ENCODE measurements at regions not wholly inside any gene's neighbourhood (a gene's known extent, or its start where the extent isn't known, plus 50 kb on each side); places are given as distances from the start of the nearest gene placed in this dataset.

DNA sequence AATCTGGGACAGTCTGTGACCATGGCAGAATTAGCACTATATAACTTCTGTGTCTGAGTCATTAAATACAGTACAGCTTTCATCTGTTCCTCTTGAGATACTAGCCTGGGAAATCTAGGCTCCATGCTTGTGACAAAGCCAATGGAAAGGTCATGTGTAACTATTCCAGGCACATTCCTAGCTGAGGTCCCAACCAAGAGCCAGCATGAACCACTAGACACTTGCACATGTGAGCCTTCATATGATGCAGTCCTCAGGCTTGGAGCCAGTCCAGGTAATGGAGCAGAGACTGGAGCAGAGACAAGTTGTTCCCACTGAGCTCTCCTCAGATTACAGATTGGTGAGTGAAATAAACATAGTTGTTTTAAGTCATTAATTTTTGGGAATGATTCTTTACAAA is 412.4 kb upstream of the ZNF462 start:
- DNase-seq (ENCODE audit: low spot score) = no peak
- no peak overlapping the region for H3K27ac ChIP-seq
- ChIA-PET CTCF (interaction anchor here (1.1 kb wide), 1 partner anchor 18 kb away, joined by 3 read pairs; no protein-coding TSS in a partner anchor), POLR2A (ENCODE audit: low non-redundant PET) (no interaction called here)
- TF ChIP-seq, protein P1, sequence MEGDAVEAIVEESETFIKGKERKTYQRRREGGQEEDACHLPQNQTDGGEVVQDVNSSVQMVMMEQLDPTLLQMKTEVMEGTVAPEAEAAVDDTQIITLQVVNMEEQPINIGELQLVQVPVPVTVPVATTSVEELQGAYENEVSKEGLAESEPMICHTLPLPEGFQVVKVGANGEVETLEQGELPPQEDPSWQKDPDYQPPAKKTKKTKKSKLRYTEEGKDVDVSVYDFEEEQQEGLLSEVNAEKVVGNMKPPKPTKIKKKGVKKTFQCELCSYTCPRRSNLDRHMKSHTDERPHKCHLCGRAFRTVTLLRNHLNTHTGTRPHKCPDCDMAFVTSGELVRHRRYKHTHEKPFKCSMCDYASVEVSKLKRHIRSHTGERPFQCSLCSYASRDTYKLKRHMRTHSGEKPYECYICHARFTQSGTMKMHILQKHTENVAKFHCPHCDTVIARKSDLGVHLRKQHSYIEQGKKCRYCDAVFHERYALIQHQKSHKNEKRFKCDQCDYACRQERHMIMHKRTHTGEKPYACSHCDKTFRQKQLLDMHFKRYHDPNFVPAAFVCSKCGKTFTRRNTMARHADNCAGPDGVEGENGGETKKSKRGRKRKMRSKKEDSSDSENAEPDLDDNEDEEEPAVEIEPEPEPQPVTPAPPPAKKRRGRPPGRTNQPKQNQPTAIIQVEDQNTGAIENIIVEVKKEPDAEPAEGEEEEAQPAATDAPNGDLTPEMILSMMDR (conservative IDR thresholded peaks at IDR 0.05; ENCODE audit: low read depth) = no peak

DNA sequence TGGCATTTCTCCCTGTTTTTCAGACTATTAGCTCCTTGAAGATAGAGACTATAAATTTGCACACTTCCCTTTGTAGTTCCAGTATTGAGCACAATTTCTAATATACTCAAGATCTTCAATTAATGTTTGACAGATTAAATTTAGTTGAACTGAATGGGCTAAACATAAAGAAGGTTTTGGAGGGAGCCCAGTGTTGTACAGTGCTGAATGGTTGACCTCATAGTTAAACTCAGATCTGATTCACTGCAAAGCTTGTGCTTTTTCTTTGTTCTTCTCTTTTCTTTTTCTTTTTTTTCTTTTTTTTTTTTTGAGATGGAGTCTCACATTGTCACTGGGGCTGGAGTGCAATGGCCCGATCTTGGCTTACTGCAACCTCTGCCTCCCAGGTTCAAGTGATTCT is 411.7 kb upstream of the ZNF462 start:
- ChIA-PET CTCF (interaction anchor here (0.6 to 1.1 kb wide), 2 partner anchors 17 to 314 kb away, joined by 3 read pairs; no protein-coding TSS in a partner anchor), POLR2A (ENCODE audit: low non-redundant PET) (no interaction called here)

DNA sequence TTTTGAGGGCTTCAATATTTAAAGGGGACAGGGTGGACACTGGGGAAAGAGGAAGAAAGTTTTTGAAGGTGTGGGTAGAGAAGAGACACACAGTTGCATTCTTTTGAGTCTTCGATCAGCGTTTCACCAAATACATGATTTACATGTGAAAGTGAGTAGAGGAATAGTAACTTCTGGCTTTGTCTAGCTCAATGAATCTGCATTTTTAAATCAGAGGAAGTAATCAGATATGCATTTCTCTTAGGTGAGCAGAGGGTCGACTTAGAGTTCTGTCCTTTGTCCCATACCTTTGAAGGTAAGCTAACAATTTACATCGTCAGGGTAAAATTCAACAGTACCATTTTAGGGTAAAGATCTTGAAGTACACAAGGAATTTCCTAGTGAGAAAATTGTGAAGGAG is 406.4 kb upstream of the ZNF462 start:
- TF ChIP-seq, protein P1 (conservative IDR thresholded peaks at IDR 0.05; ENCODE audit: low read depth) = no peak
- ChIA-PET POLR2A (ENCODE audit: low non-redundant PET) (no interaction called here), CTCF (no interaction called here)
- no peak overlapping the region for H3K27ac ChIP-seq
- no peak for DNase-seq (ENCODE audit: low spot score)

More for the DNA sequence above, 411.7 kb upstream of the ZNF462 start:
- no peak for DNase-seq (ENCODE audit: low spot score)
- no peak overlapping the region for H3K27ac ChIP-seq
- TF ChIP-seq, protein P1 (conservative IDR thresholded peaks at IDR 0.05; ENCODE audit: low read depth) = no peak

DNA sequence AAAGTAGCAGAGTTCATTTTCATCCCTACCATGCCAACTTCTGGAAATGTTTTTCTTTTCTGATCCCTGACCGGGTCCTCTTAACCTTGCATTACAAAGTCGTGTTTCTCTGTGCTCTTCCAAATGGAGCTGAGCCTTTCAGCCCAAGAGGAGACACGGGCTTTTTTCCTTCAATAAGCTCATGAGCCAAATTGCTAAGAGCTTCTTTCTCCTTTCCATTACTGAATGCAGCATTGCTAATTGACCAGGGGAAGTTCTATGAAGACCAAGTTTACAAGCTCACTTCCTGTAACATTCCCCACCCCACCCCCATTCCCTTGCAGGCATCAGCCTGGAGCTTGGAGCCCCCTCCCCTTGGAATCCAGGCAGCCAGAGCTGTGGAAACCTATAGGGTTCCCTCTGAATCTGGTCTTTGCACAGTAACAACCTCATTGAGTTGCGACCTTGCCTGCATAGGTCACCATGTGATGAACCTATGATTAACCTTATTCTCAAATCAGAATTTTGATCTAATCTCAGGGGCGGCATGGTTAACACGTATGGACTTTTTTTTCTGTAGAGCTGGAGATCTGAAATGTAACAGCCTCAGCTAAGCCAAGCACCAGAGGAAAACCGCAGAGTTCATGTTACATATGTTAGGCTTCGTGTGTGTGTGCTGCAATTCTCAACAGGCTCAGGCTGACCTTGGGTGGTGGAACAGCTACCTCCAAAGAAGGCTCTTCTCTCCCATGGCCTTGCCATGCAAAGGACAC is 395.7 kb upstream of the ZNF462 start:
- POLR2A ChIA-PET (ENCODE audit: low non-redundant PET) = no interaction called here

DNA sequence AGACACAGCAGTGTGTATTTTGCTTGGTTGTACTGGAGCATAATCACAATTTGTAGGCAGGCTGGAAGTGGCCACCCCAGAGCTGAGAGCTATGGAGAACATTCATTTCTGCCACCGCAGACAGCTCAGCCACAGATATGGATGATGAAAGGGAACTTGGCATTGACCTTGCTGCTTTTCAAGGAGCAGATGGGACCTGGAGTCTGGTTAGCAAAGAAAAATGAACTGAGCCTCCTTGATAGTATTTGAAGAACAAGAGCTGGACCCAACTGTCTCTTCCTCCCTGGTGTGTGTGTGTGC is 395.2 kb upstream of the ZNF462 start:
- POLR2A ChIA-PET (ENCODE audit: low non-redundant PET) = no interaction called here
- TF ChIP-seq, protein P1 (conservative IDR thresholded peaks at IDR 0.05; ENCODE audit: low read depth) = no peak
- H3K27ac ChIP-seq = no peak overlapping the region
- CTCF ChIA-PET = interaction anchor here (0.6 to 0.9 kb wide), 3 partner anchors 12 to 560 kb away, joined by 3 read pairs; no protein-coding TSS in a partner anchor
- no peak for DNase-seq (ENCODE audit: low spot score)

More for the DNA sequence above, 395.7 kb upstream of the ZNF462 start:
- no peak overlapping the region for H3K27ac ChIP-seq
- CTCF ChIA-PET = interaction anchor here (0.6 to 0.7 kb wide), 4 partner anchors 13 to 104 kb away, joined by 3 read pairs; no protein-coding TSS in a partner anchor
- no peak for DNase-seq (ENCODE audit: low spot score)
- TF ChIP-seq, protein P1 (conservative IDR thresholded peaks at IDR 0.05; ENCODE audit: low read depth) = no peak

DNA sequence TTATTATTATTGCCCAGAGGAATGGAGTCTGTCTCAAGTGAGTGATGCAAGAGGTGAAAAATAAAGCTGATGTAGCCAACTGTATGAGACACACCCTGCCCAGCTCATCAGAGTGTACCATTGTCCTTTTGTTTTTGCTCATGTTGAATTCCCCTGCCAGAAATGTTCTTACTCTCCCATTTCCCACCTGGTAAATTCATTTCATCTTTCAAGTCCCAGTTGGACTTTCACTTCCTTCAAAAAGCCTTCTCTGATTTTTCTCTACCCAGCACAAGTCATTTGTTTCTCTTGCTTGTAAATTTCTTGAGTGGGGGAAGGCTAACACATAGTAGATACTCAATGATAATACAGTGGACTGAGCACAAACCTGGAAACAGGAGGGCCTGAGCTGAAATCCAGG is 394.5 kb upstream of the ZNF462 start:
- ChIA-PET POLR2A (ENCODE audit: low non-redundant PET) (no interaction called here), CTCF (interaction anchor here (0.6 to 0.9 kb wide), 3 partner anchors 12 to 560 kb away, joined by 3 read pairs; no protein-coding TSS in a partner anchor)
- TF ChIP-seq, protein P1 (conservative IDR thresholded peaks at IDR 0.05; ENCODE audit: low read depth) = no peak
- no peak overlapping the region for H3K27ac ChIP-seq
- DNase-seq (ENCODE audit: low spot score) = no peak
